Uterus (tissue), 3 donors: ENCODE measurements at regions not wholly inside any gene's neighbourhood (a gene's known extent, or its start where the extent isn't known, plus 50 kb on each side); places are given as distances from the start of the nearest gene placed in this dataset.
"Not testable (repeated sequence)": the region's sequence is repeated elsewhere in the genome, so short reads cannot be mapped to it uniquely, and the experiment has no call there.

Experiments
- DNase-seq, 2 donors: peaks; one replicate each; pipeline ENCODE4 v3.0.0-alpha.2; 2019 to 2020
- H3K27ac ChIP-seq, 2 donors: fragments of 200-600 bp; sonication (generic); 1 replicate in 1 of 2; 2 replicates in 1 of 2; pipeline ENCODE4 v1.5.1; 2016 to 2018
- H3K27me3 ChIP-seq, 2 donors: fragments of 200-600 bp; sonication (generic); one replicate each; pipeline ENCODE4 v1.5.1; 2018 to 2019; ENCODE audit warnings: control low read depth in 1 of 2
- H3K36me3 ChIP-seq, 2 donors: fragments of 200-600 bp; sonication (generic); one replicate each; pipeline ENCODE4 v1.5.1; 2019; ENCODE audit warnings: control low read depth in 1 of 2
- H3K4me1 ChIP-seq, 2 donors: fragments of 200-600 bp; sonication (generic); one replicate each; pipeline ENCODE4 v1.5.1; 2018 to 2019; ENCODE audit warnings: control low read depth in 1 of 2
- H3K4me3 ChIP-seq, 2 donors: fragments of 200-600 bp; sonication (generic); 1 replicate in 1 of 2; 2 replicates in 1 of 2; pipeline ENCODE4 v1.5.1; 2018 to 2019; ENCODE audit warnings: mild to moderate bottlenecking in 1 of 2
- H3K9me3 ChIP-seq, 2 donors: fragments of 200-600 bp; sonication (generic); one replicate each; pipeline ENCODE4 v1.5.1; 2019; ENCODE audit warnings: control low read depth in 1 of 2
- CTCF ChIP-seq, 4 experiments: fragments of 200-600 bp in 2 of 4; fragments of 450-650 bp in 2 of 4; sonication (generic) in 2 of 4; IDR thresholded peaks; one replicate each; pipeline ENCODE4 v1.5.1; 2016 to 2019; ENCODE audit warnings: antibody characterized with exemption in 4 of 4, mild to moderate bottlenecking in 2 of 4, moderate library complexity in 1 of 4
- POLR2A ChIP-seq, 2 donors: fragments of 450-650 bp; IDR thresholded peaks; one replicate each; pipeline ENCODE4 v1.6.1; 2016; ENCODE audit warnings: antibody characterized with exemption in 2 of 2, mild to moderate bottlenecking in 1 of 2, moderate library complexity in 1 of 2
- intact Hi-C: fragments of 100-400 bp; cut with DNase I; formaldehyde crosslinking; loops from one replicate; pipeline ENCODE4 v1.15.1; 2023; ENCODE audit warnings: low total_unique reads
- donor health status: DM: yes; HTN: yes; CAD: no.

DNA sequence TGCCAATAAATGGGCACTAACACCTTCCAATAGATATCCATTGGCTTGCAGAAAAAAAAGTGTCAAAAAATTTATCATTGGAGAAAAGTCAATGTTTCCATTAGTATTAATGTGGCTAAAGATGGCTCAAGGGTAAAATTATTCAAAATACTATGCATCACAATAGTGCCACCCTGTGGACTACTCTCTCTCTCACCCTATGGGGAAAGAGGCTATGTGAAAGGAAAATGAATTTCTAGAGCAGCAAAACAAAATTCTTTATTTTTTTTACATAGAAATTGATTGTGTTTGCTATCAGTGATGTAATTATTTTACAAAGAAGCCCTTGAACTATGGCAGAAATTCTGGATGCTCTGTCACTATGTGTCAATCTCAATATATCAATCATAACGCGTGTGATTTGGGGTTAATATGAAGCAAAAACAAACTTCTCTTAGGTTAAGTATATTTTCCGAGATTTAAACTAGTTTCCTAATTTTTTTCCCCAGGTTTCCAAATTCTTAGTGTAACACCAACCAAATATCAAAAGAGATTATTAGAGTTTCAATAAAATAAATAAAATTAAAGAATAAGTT is 193.9 kb downstream of the USP22 start:
- peak; percentile 14 to 22 (median 17) for TF ChIP-seq CTCF (IDR thresholded peaks at IDR 0.05)
- peaks cover 0 to 23% of the 10 kb centered on the region in 2 donors for H3K27me3 ChIP-seq
- H3K4me3 ChIP-seq, H3K36me3 ChIP-seq, H3K4me1 ChIP-seq, H3K27ac ChIP-seq, intact Hi-C loops, H3K9me3 ChIP-seq, DNase-seq: not testable (repeated sequence)

- Histone ChIP-seq H3K4me3 (peak overlapping the region in 1 of 2 donors; percentile 30), H3K27ac (peak overlapping the region in 1 of 2 donors; percentile 47), H3K27me3 (peaks cover 0 to 14% of the 10 kb centered on the region in 2 donors)
- H3K9me3 ChIP-seq, H3K36me3 ChIP-seq, H3K4me1 ChIP-seq, intact Hi-C loops: not testable (repeated sequence)
- peak; percentile 28 to 58 for DNase-seq
These were observed 191.1 kb downstream of the USP22 start for GRCh38 chr17:20851591-20852238.

GRCh38 chr17:20852239-20852989 is 190.4 kb downstream of the USP22 start:
- Histone ChIP-seq H3K4me1 (peaks cover 0 to 3% of the 10 kb centered on the region in 2 donors), H3K9me3 (no peaks in the 10 kb centered on the region), H3K27ac (peak overlapping the region in 1 of 2 donors; percentile 47), H3K36me3 (no peaks in the 10 kb centered on the region), H3K27me3 (peaks cover 0 to 14% of the 10 kb centered on the region in 2 donors), H3K4me3 (peak overlapping the region in 1 of 2 donors; percentile 30)
- intact Hi-C loops: no loop called here
- DNase-seq: peak; percentile 32 to 46
- TF ChIP-seq POLR2A (IDR thresholded peaks at IDR 0.05) (no peak), CTCF (IDR thresholded peaks at IDR 0.05) (no peak)

DNA sequence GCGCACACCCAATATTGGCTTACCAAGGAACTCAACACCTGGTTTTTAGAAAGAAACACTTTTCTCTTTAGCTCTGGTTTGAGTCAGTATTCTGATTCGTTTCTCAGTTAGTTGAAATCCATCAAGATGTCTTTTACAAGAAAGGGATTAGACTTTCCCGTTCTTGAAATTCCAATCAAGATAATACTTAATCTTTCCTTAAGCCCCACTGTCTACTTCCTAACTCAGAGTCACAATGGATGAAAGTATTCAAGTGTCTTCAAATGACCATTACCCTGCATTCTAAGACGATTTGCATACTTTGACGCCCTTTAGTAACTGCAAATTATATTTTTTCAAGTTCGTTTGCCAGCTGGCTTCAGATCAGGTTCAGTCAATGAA is 189.8 kb downstream of the USP22 start:
- intact Hi-C loops: no loop called here
- Histone ChIP-seq H3K27ac (no peak overlapping the region), H3K4me3 (peak overlapping the region in 1 of 2 donors; percentile 30), H3K27me3 (peaks cover 0 to 14% of the 10 kb centered on the region in 2 donors), H3K9me3 (no peaks in the 10 kb centered on the region), H3K36me3 (no peaks in the 10 kb centered on the region), H3K4me1 (peaks cover 0 to 3% of the 10 kb centered on the region in 2 donors)
- TF ChIP-seq POLR2A (IDR thresholded peaks at IDR 0.05) (no peak), CTCF (IDR thresholded peaks at IDR 0.05) (no peak)
- no peak for DNase-seq

DNA sequence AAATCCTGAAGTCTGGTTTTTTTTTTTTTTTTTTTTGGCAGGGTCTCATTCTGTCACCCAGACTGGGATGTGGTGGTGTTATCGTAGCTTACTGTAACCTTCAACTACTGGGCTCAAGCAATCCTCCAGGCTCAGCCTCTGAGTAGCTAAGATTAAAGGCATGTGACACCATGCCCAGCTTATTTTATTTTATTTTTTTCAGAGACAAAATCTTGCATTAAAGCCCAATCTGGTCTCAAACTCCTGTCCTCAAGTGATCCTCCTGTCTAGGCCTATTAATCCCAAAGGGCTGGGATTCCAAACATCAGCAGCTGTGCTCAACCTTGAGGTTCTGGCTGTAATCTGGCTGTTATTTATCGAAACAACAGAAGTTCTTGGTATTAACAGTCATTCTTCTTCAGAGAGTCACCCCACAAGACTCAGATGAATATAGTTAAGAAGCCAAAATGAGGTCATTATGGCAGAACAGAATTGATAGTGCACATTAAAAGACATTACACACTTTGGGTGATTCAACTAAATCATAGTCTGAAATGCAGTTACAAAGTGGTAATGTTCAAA is 186.8 kb downstream of the USP22 start:
- H3K27ac ChIP-seq, intact Hi-C loops, DNase-seq, H3K36me3 ChIP-seq, H3K4me3 ChIP-seq, H3K9me3 ChIP-seq, H3K4me1 ChIP-seq: not testable (repeated sequence)
- H3K27me3 ChIP-seq: peaks cover 0 to 14% of the 10 kb centered on the region in 2 donors

GRCh38 chr17:20866444-20867209 is 176.2 kb downstream of the USP22 start:
- DNase-seq, H3K36me3 ChIP-seq, H3K27ac ChIP-seq, H3K4me3 ChIP-seq, H3K4me1 ChIP-seq, H3K9me3 ChIP-seq, H3K27me3 ChIP-seq, intact Hi-C loops: not testable (repeated sequence)

GRCh38 chr17:20867436-20867937 is 175.3 kb downstream of the USP22 start:
- H3K9me3 ChIP-seq, H3K27me3 ChIP-seq, H3K4me3 ChIP-seq, H3K4me1 ChIP-seq, H3K36me3 ChIP-seq, intact Hi-C loops, H3K27ac ChIP-seq, DNase-seq: not testable (repeated sequence)

DNA sequence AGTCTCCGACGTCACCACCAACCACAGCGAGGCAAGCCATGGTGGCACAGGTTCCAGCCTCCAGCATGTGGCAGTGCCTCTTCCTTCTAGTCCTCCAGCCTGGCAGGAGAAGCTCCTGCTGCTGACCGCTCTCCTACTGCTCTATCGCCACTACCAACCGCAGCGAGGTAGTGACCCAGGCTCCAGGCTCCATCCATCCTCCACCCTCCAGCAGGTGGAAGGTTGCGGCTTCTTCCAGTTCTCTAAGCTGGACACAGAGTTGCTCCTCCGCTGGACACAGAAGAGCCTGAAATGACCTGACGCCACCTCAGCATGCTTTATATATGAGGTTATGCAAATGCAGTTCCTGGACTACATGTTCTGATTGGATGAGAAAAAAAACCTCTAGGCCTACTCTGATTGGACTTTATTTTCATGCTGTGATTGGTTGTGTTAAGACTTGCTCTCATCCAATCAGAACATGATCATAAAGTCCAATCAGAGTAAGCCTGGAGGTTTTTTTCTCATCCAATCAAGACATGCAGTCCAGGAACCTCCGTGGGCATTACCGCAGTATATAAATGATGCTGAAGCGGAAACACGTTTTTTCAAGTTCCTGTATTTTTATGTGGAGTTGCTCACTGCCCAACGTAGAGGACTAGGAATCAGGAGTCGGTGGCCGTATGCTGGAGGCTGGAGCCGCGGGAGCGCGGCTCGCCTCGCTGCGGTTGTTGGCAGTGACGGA is 174.7 kb downstream of the USP22 start:
- intact Hi-C loops, H3K27ac ChIP-seq, H3K27me3 ChIP-seq, H3K36me3 ChIP-seq, H3K4me1 ChIP-seq, DNase-seq, H3K9me3 ChIP-seq, H3K4me3 ChIP-seq: not testable (repeated sequence)

- intact Hi-C loops, DNase-seq, H3K36me3 ChIP-seq, H3K4me3 ChIP-seq, H3K4me1 ChIP-seq, H3K9me3 ChIP-seq, H3K27ac ChIP-seq, H3K27me3 ChIP-seq: not testable (repeated sequence)
These were observed 174.2 kb downstream of the USP22 start for GRCh38 chr17:20868662-20869007.
